HCT116 (cell line): ENCODE measurements at regions not wholly inside any gene's neighbourhood (a gene's known extent, or its start where the extent isn't known, plus 50 kb on each side); places are given as distances from the start of the nearest gene placed in this dataset.

Source experiments
- ATAC-seq: fragments of 200-7000 bp; cut with Tn5 transposase; 2 replicates; pipeline ENCODE4 v1.9.1; 2020; ENCODE audit warnings: mild to moderate bottlenecking, moderate library complexity
- BruUV-seq: library from RNA; stranded (reverse); fragments of 400-500 nt; replicated peaks from 2 replicates; lab custom pipeline; 2021; lab: Mats Ljungman, UMichigan
- CTCF ChIA-PET: fragments of 300-600 bp; sonication (Branson Sonifier 250); formaldehyde crosslinking; loops from one replicate; lab custom pipeline; 2021; ENCODE audit warnings: antibody characterized with exemption; lab: Charles Lee
- POLR2A ChIA-PET: fragments of 300-600, 350-600 bp; sonication (Branson Sonifier 250); formaldehyde crosslinking; loops from one replicate; lab custom pipeline; 2021; ENCODE audit warnings: antibody characterized with exemption; lab: Charles Lee
- RAD21 ChIA-PET, 2 experiments: fragments of 300-600 bp; sonication (Branson Sonifier 250); formaldehyde crosslinking; loops; one replicate each; lab custom pipeline; 2023; ENCODE audit warnings: low total read pairs in 2 of 2; ENCODE audit not compliant: uncharacterized antibody in 2 of 2, unreplicated experiment in 2 of 2, low non-redundant PET in 1 of 2; lab: Charles Lee
- DNase-seq: peaks from one replicate; pipeline ENCODE4 v3.0.0-alpha.2; 2010; ENCODE audit warnings: low read depth, low spot score
- H2AFZ ChIP-seq: fragments of 200-600 bp; shearing (Covaris generic), sonication (generic); 2 replicates; pipeline ENCODE4 v1.6.1; 2017; ENCODE audit warnings: low read depth, mixed run types, mixed read lengths, antibody characterized with exemption, low read length; ENCODE audit not compliant: poor library complexity, severe bottlenecking
- H3K27ac ChIP-seq: 2 replicates; pipeline ENCODE4 v1.5.1; 2012; ENCODE audit warnings: low read depth, low read length
- H3K27me3 ChIP-seq: fragments of 200-600 bp; sonication (generic); 2 replicates; pipeline ENCODE4 v1.6.1; 2016; ENCODE audit warnings: mixed run types, low read length, mixed read lengths; ENCODE audit not compliant: insufficient read depth
- H3K36me3 ChIP-seq, 2 experiments: fragments of 200-500 bp in 1 of 2; fragments of 200-600 bp in 1 of 2; sonication (Bioruptor generic) in 1 of 2; sonication (generic) in 1 of 2; 2 replicates each; pipeline versions ENCODE4 v1.5.1 to v1.6.1; 2014 to 2016; ENCODE audit warnings: low read length in 2 of 2, inconsistent platforms in 1 of 2, mixed read lengths in 1 of 2, mixed run types in 1 of 2; ENCODE audit not compliant: insufficient read depth in 2 of 2, control insufficient read depth in 1 of 2
- H3K4me1 ChIP-seq, 2 experiments: fragments of 200-600 bp in 1 of 2; sonication (generic) in 1 of 2; 2 replicates each; pipeline versions ENCODE4 v1.5.1 to v1.6.1; 2012 to 2017; ENCODE audit warnings: low read length in 2 of 2, inconsistent platforms in 1 of 2, mild to moderate bottlenecking in 1 of 2, mixed read lengths in 1 of 2, mixed run types in 1 of 2, moderate library complexity in 1 of 2; ENCODE audit not compliant: insufficient read depth in 2 of 2, control insufficient read depth in 1 of 2
- H3K4me2 ChIP-seq: fragments of 200-600 bp; sonication (generic); 2 replicates; pipeline ENCODE4 v1.6.1; 2017; ENCODE audit warnings: mixed run types, low read length, mixed read lengths
- H3K4me3 ChIP-seq, 2 experiments: fragments of 200-600 bp in 1 of 2; sonication (generic) in 1 of 2; replicated peaks in 1 of 2; 2 replicates each; pipeline ENCODE4 v1.5.1; 2011 to 2016; ENCODE audit warnings: low read length in 2 of 2, control low read depth in 1 of 2, low read depth in 1 of 2, mild to moderate bottlenecking in 1 of 2, mixed read lengths in 1 of 2, mixed run types in 1 of 2
- H3K79me2 ChIP-seq: fragments of 200-600 bp; sonication (generic); 2 replicates; pipeline ENCODE4 v1.6.1; 2017; ENCODE audit warnings: mild to moderate bottlenecking, mixed run types, low read length, moderate library complexity, mixed read lengths; ENCODE audit not compliant: insufficient read depth
- H3K9ac ChIP-seq: fragments of 200-600 bp; sonication (generic); 2 replicates; pipeline ENCODE4 v1.6.1; 2016; ENCODE audit warnings: low read length, mixed read lengths
- H3K9me2 ChIP-seq: fragments of 200-600 bp; sonication (generic), shearing (Covaris generic); 2 replicates; pipeline ENCODE4 v1.6.1; 2017; ENCODE audit warnings: mixed run types, mild to moderate bottlenecking, moderate library complexity; ENCODE audit not compliant: insufficient read depth
- H3K9me3 ChIP-seq, 2 experiments: fragments of 200-500 bp in 1 of 2; fragments of 200-600 bp in 1 of 2; sonication (Bioruptor generic) in 1 of 2; sonication (generic) in 1 of 2; 2 replicates each; pipeline ENCODE4 v1.6.1; 2014 to 2017; ENCODE audit warnings: low read length in 2 of 2, mixed read lengths in 2 of 2, inconsistent platforms in 1 of 2, low read depth in 1 of 2, mild to moderate bottlenecking in 1 of 2, mixed run types in 1 of 2, moderate library complexity in 1 of 2; ENCODE audit not compliant: control insufficient read depth in 1 of 2, insufficient read depth in 1 of 2
- H4K20me1 ChIP-seq: fragments of 200-600 bp; sonication (generic), shearing (Covaris generic); 2 replicates; pipeline ENCODE4 v1.6.1; 2017; ENCODE audit warnings: mixed run types, mild to moderate bottlenecking, moderate library complexity; ENCODE audit not compliant: insufficient read depth
- ATF3 ChIP-seq: IDR thresholded peaks from 2 replicates; pipeline ENCODE4 v1.6.1; 2012
- EGR1 ChIP-seq: IDR thresholded peaks from 2 replicates; pipeline ENCODE4 v1.6.1; 2012; ENCODE audit warnings: low read depth
- EZH2phosphoT487 ChIP-seq: fragments of 200-600 bp; IDR thresholded peaks from 2 replicates; pipeline ENCODE4 v1.6.1; 2018; ENCODE audit warnings: antibody characterized with exemption, borderline replicate concordance
- MAX ChIP-seq: IDR thresholded peaks from 2 replicates; pipeline ENCODE4 v1.6.1; 2012
- POLR2A ChIP-seq: IDR thresholded peaks from 2 replicates; pipeline ENCODE4 v1.7.0; 2011; ENCODE audit warnings: borderline replicate concordance; ENCODE audit not compliant: insufficient read depth, insufficient read length; ENCODE audit errors: extremely low read depth
- RAD21 ChIP-seq: IDR thresholded peaks from 2 replicates; pipeline ENCODE4 v1.6.1; 2012; ENCODE audit warnings: low read depth, mild to moderate bottlenecking
- REST ChIP-seq: IDR thresholded peaks from 2 replicates; pipeline ENCODE4 v1.6.1; 2012; ENCODE audit warnings: low read depth
- TCF7L2 ChIP-seq: IDR thresholded peaks from 2 replicates; pipeline ENCODE4 v1.7.0; 2011; ENCODE audit warnings: borderline replicate concordance, inconsistent platforms; ENCODE audit not compliant: insufficient read depth, insufficient read length; ENCODE audit errors: extremely low read depth
- ZBTB33 ChIP-seq: IDR thresholded peaks from 2 replicates; pipeline ENCODE4 v1.6.1; 2011; ENCODE audit warnings: mild to moderate bottlenecking, low read length, moderate library complexity; ENCODE audit not compliant: insufficient replicate concordance; ENCODE audit errors: extremely low read depth
- ZNF274 ChIP-seq: fragments of 200-500 bp; sonication (Bioruptor generic); IDR thresholded peaks from 2 replicates; pipeline ENCODE4 v1.6.1; 2014; ENCODE audit warnings: mild to moderate bottlenecking, low read depth, low read length, inconsistent platforms
- intact Hi-C: fragments of 100-400 bp; cut with micrococcal nuclease; formaldehyde crosslinking; loops from 2 replicates; pipeline ENCODE4 v1.10.0; 2022

DNA sequence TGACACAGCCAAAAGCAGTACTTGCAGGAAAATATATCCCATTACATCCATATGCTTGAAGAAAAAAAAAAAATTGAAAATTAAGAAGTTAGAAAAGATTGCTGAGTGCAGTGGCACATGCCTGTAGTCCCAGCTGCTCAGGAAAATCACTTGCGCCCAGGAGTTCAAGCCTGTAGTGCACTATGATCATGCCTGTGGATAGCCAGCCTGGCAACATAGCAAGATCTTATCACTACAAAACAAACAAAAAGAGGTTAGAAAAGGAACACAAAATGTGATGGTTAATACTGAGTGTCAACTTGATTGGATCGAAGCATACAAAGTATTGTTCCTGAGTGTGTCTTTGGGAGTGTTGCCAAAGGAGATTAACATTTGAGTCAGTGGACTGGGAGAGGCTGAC is 361.9 kb downstream of the NYAP2 start:
- Histone ChIP-seq H3K36me3 (no peaks in the 10 kb centered on the region), H3K9ac (no peak overlapping the region), H3K9me2 (no peaks in the 10 kb centered on the region), H3K79me2 (no peaks in the 10 kb centered on the region), H3K4me2 (no peak overlapping the region), H3K27me3 (no peaks in the 10 kb centered on the region), H2AFZ (no peak overlapping the region), H4K20me1 (no peaks in the 10 kb centered on the region), H3K4me1 (no peaks in the 10 kb centered on the region), H3K4me3 (no peak overlapping the region), H3K9me3 (no peaks in the 10 kb centered on the region), H3K27ac (no peak overlapping the region)
- CTCF ChIA-PET, result no interaction called here
- intact Hi-C loops, result no loop called here
- BruUV-seq, result no TSS peak
- RAD21 ChIA-PET, result no interaction called here
- POLR2A ChIA-PET, result no interaction called here
- TF ChIP-seq TCF7L2 (no peak), ZNF274 (no peak), ATF3 (no peak), MAX (no peak), ZBTB33 (no peak), EGR1 (no peak), EZH2phosphoT487 (no peak), RAD21 (no peak), POLR2A (no peak), REST (no peak)
- no peak for DNase-seq
- ATAC-seq, result no peak
